Psoas muscle (tissue), 7 donors: ENCODE measurements at regions not wholly inside any gene's neighbourhood (a gene's known extent, or its start where the extent isn't known, plus 50 kb on each side); places are given as distances from the start of the nearest gene placed in this dataset.

Experiments
- ATAC-seq, 4 donors: fragments of 200-7000 bp; cut with Tn5 transposase; one replicate each; pipeline ENCODE4 v1.9.1; 2020; ENCODE audit warnings: moderate library complexity in 3 of 4, mild to moderate bottlenecking in 2 of 4
- DNase-seq, 2 donors: peaks; one replicate each; pipeline ENCODE4 v3.0.0-alpha.2; 2020
- H3K27ac ChIP-seq: fragments of 200-600 bp; one replicate; pipeline ENCODE4 v1.8.0; 2022
- H3K27me3 ChIP-seq, 3 donors: fragments of 200-600 bp in 1 of 3; one replicate each; pipeline versions ENCODE4 v1.6.1 to v1.8.0; 2013 to 2022; ENCODE audit warnings: low read length in 2 of 3, mild to moderate bottlenecking in 2 of 3, moderate library complexity in 1 of 3; ENCODE audit not compliant: insufficient read depth in 3 of 3
- H3K36me3 ChIP-seq, 2 donors: fragments of 200-600 bp in 1 of 2; one replicate each; pipeline versions ENCODE4 v1.6.1 to v1.8.0; 2013 to 2022; ENCODE audit warnings: low read depth in 1 of 2, mild to moderate bottlenecking in 1 of 2, moderate library complexity in 1 of 2; ENCODE audit not compliant: insufficient read depth in 1 of 2
- H3K4me1 ChIP-seq: fragments of 200-600 bp; one replicate; pipeline ENCODE4 v1.8.0; 2022
- H3K4me3 ChIP-seq: fragments of 200-600 bp; one replicate; pipeline ENCODE4 v1.8.0; 2022; ENCODE audit warnings: mild to moderate bottlenecking
- H3K9me3 ChIP-seq: fragments of 200-600 bp; one replicate; pipeline ENCODE4 v1.8.0; 2022
- WGBS, 3 donors: extraction: QIAGEN DNeasy Blood & Tissue Kit; methylation state at CpG; one replicate each; pipeline versions ENCODE4 v1.1.6 to v1.1.7; 2013; 5-methylcytosine and 5-hydroxymethylcytosine counted together
- intact Hi-C, 2 donors: fragments of 100-400 bp; cut with DNase I; formaldehyde crosslinking; loops; one replicate each; pipeline versions ENCODE4 v1.11.0 to v1.14.2; 2022
- TF ChIP-seq, protein P1 (sequence below): fragments of 200-600 bp; IDR thresholded peaks from one replicate; pipeline ENCODE4 v1.8.0; 2022; ENCODE audit warnings: antibody characterized with exemption
- donor health status: healthy with polysubstance abuse.
- donor health status: DM: no; HTN: no; CAD: no; lungs with moderate emphysema.
- donor health status: Bipolar disorder and iron deficiency.
- donor health status: healthy.
- donor health status: DM: yes; HTN: yes; CAD: no.
- donor health status: DM: no; HTN: no; CAD: no.
- donor health status: DM: yes; HTN: yes; CAD: no.

DNA sequence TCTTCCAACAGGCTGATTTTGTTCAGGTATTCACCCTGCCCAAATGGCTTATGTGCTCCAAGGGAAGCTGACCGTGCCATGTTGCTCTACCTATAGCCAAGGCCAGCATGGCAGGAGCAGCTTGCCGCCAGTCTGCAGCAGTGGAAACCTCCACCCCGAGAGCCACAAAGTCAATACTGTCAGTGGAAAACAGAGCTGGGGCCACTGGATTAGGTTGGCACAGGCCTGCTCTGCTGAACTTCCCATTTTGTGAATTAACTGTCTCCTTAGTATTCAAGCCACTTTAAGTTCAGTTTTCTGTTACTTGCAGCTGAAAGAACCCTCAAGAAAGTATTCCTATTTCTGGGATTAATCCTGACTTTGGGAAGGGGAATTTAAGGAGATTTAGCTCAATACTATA, 63.8 kb upstream of the XCR1 start:
- Histone ChIP-seq H3K4me3 (no peak overlapping the region), H3K9me3 (no peaks in the 10 kb centered on the region), H3K27ac (no peak overlapping the region), H3K27me3 (no peaks in the 10 kb centered on the region), H3K36me3 (no peaks in the 10 kb centered on the region), H3K4me1 (peaks cover 3% of the 10 kb centered on the region)
- 88 to 93% (median 93%) methylated on average over 3 of the region's 3 CpGs for WGBS, 3 donors
- TF ChIP-seq, protein P1, sequence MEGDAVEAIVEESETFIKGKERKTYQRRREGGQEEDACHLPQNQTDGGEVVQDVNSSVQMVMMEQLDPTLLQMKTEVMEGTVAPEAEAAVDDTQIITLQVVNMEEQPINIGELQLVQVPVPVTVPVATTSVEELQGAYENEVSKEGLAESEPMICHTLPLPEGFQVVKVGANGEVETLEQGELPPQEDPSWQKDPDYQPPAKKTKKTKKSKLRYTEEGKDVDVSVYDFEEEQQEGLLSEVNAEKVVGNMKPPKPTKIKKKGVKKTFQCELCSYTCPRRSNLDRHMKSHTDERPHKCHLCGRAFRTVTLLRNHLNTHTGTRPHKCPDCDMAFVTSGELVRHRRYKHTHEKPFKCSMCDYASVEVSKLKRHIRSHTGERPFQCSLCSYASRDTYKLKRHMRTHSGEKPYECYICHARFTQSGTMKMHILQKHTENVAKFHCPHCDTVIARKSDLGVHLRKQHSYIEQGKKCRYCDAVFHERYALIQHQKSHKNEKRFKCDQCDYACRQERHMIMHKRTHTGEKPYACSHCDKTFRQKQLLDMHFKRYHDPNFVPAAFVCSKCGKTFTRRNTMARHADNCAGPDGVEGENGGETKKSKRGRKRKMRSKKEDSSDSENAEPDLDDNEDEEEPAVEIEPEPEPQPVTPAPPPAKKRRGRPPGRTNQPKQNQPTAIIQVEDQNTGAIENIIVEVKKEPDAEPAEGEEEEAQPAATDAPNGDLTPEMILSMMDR, result no peak
- no peak for ATAC-seq
- DNase-seq, result no peak
- intact Hi-C loops, result no loop called here

GRCh38 chr3:46090161-46090591, 62.9 kb upstream of the XCR1 start:
- no peaks in the 10 kb centered on the region for H3K27me3 ChIP-seq
- H3K27ac ChIP-seq, result no peak overlapping the region
- intact Hi-C loops, result no loop called here
- no peaks in the 10 kb centered on the region for H3K36me3 ChIP-seq
- H3K9me3 ChIP-seq, result no peaks in the 10 kb centered on the region
- H3K4me1 ChIP-seq, result peaks cover 3% of the 10 kb centered on the region
- TF ChIP-seq, protein P1, result no peak
- WGBS, 3 donors, result 50 to 61% (median 60%) methylated on average over 4 of the region's 4 CpGs
- ATAC-seq, result peak in 1 of 4 donors; percentile 43
- no peak for DNase-seq
- no peak overlapping the region for H3K4me3 ChIP-seq

- Histone ChIP-seq H3K27me3 (no peaks in the 10 kb centered on the region), H3K9me3 (no peaks in the 10 kb centered on the region), H3K27ac (peak overlapping the region; percentile 54), H3K36me3 (no peaks in the 10 kb centered on the region), H3K4me3 (no peak overlapping the region), H3K4me1 (peaks cover 3% of the 10 kb centered on the region)
- intact Hi-C loops, result loop anchor here in 1 of 2 donors (10.0 kb wide), 1 partner anchor 325 kb away; no protein-coding TSS in a partner anchor
- ATAC-seq (peak; percentile 69 to 79 (median 78)), DNase-seq (peak; percentile 58 to 72)
- 88 to 92% (median 92%) methylated on average over 5 of the region's 5 CpGs for WGBS, 3 donors
- TF ChIP-seq, protein P1, result no peak
Observed at GRCh38 chr3:46089237-46090011, 62.1 kb upstream of the XCR1 start.

DNA sequence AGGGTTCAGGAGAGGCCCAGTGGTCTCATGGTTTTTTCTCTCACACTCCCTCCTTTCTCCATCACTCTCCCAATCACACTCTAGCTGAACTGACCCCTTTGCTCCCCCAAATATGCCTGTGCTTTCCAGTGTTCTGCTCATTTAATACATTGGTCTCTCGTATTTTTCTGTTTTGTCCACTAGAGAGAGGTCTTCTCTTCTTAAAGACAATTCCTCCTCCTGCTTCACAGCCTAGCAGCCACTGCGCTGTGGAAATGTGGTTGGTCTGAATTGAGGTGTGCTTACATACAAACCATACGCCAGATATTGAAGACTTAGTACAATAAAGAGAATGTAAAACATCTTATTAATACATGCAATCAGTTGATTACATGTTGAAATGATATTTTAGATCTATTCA, 60.6 kb upstream of the XCR1 start:
- H3K4me1 ChIP-seq, result peaks cover 7% of the 10 kb centered on the region

More for the DNA sequence above, 60.6 kb upstream of the XCR1 start:
- Histone ChIP-seq H3K9me3 (no peaks in the 10 kb centered on the region), H3K27ac (no peak overlapping the region), H3K4me3 (no peak overlapping the region), H3K27me3 (no peaks in the 10 kb centered on the region), H3K36me3 (no peaks in the 10 kb centered on the region)
- intact Hi-C loops, result loop anchor here in 1 of 2 donors (10.0 kb wide), 1 partner anchor 323 kb away; no protein-coding TSS in a partner anchor
- DNase-seq (no peak), ATAC-seq (peak in 1 of 4 donors; percentile 47)
- TF ChIP-seq, protein P1, result no peak
- 76 to 81% (median 79%) methylated on average over 3 of the region's 3 CpGs for WGBS, 3 donors
